Transverse colon (tissue), 4 donors: ENCODE measurements at regions not wholly inside any gene's neighbourhood (a gene's known extent, or its start where the extent isn't known, plus 50 kb on each side); places are given as distances from the start of the nearest gene placed in this dataset.

Experiments
- CTCF ChIP-seq, 5 experiments: fragments of 200-600 bp in 3 of 5; fragments of 450-650 bp in 2 of 5; sonication (generic) in 3 of 5; IDR thresholded peaks; 1 replicate in 2 of 5; 2 replicates in 3 of 5; pipeline ENCODE4 v1.5.1; 2016 to 2017; ENCODE audit warnings: antibody characterized with exemption in 5 of 5, inconsistent platforms in 3 of 5, mild to moderate bottlenecking in 2 of 5, moderate library complexity in 1 of 5
- POLR2A ChIP-seq: fragments of 450-650 bp; IDR thresholded peaks from one replicate; pipeline ENCODE4 v1.6.1; 2016; ENCODE audit warnings: antibody characterized with exemption, mild to moderate bottlenecking, moderate library complexity
- POLR2AphosphoS5 ChIP-seq, 3 donors: sonication (generic); formaldehyde crosslinking; IDR thresholded peaks; one replicate each; pipeline ENCODE4 v1.6.1; 2016; ENCODE audit warnings: antibody characterized with exemption in 3 of 3

- no peak for TF ChIP-seq POLR2A
- TF ChIP-seq POLR2AphosphoS5 (IDR thresholded peaks at IDR 0.05) = no peak
- TF ChIP-seq CTCF (IDR thresholded peaks at IDR 0.05) = no peak
Measured at GRCh38 chr1:115413208-115413607, 75.2 kb upstream of the NGF start.
